ENCODE measurements at regions not wholly inside any gene's neighbourhood (a gene's known extent, or its start where the extent isn't known, plus 50 kb on each side); places are given as distances from the start of the nearest gene placed in this dataset.

GRCh38 chr3:55241098-55241497 is 246.0 kb downstream of the WNT5A start:
- TF ChIP-seq POLR2A (IDR thresholded peaks at IDR 0.05) (no peak), CTCF (IDR thresholded peaks at IDR 0.05) (no peak)

All from lower leg skin (tissue), 3 donors.